H1 (cell line): ENCODE measurements at regions not wholly inside any gene's neighbourhood (a gene's known extent, or its start where the extent isn't known, plus 50 kb on each side); places are given as distances from the start of the nearest gene placed in this dataset.

Source experiments
- CTCF ChIA-PET: fragments of 300-600 bp; sonication (Branson Sonifier 250); formaldehyde crosslinking; loops from one replicate; lab custom pipeline; 2021; ENCODE audit not compliant: partially characterized antibody; lab: Charles Lee
- POLR2A ChIA-PET: fragments of 300-600 bp; sonication (Branson Sonifier 250); formaldehyde crosslinking; loops from one replicate; lab custom pipeline; 2021; ENCODE audit warnings: inconsistent platforms; ENCODE audit not compliant: partially characterized antibody; lab: Charles Lee
- DNase-seq, 2 experiments: peaks; one replicate each; pipeline versions ENCODE4 v3.0.0 to v3.0.0-alpha.2; 2010 to 2022; ENCODE audit warnings: low spot score in 2 of 2, low read depth in 1 of 2, mixed read lengths in 1 of 2
- FAIRE-seq: peaks from 2 replicates; lab custom pipeline; 2011; peaks lifted over from hg19 to GRCh38; lab: Jason Lieb, UNC
- H2AFZ ChIP-seq: 2 replicates; pipeline ENCODE4 v1.8.1; 2012; ENCODE audit warnings: low read length, inconsistent platforms
- H2AK5ac ChIP-seq: 2 replicates; pipeline ENCODE4 v1.6.1; 2013; ENCODE audit warnings: low read depth, low read length
- H2BK120ac ChIP-seq: replicated peaks from 2 replicates; pipeline ENCODE3; 2013; ENCODE audit warnings: low read depth, low read length, inconsistent platforms
- H2BK12ac ChIP-seq: 2 replicates; pipeline ENCODE4 v1.6.1; 2013; ENCODE audit warnings: low read depth, low read length
- H2BK15ac ChIP-seq: 2 replicates; pipeline ENCODE4 v1.6.1; 2013; ENCODE audit warnings: low read length
- H2BK20ac ChIP-seq: 2 replicates; pipeline ENCODE4 v1.6.1; 2013; ENCODE audit warnings: low read length
- H2BK5ac ChIP-seq: 2 replicates; pipeline ENCODE4 v1.6.1; 2013; ENCODE audit warnings: low read depth, low read length
- H3K14ac ChIP-seq: 2 replicates; pipeline ENCODE4 v1.6.1; 2013; ENCODE audit warnings: inconsistent platforms; ENCODE audit not compliant: insufficient read length
- H3K18ac ChIP-seq: 2 replicates; pipeline ENCODE4 v1.6.1; 2013; ENCODE audit warnings: low read length; ENCODE audit errors: extremely low read depth
- H3K23ac ChIP-seq: 2 replicates; pipeline ENCODE4 v1.6.1; 2013; ENCODE audit warnings: inconsistent platforms; ENCODE audit not compliant: insufficient read length
- H3K23me2 ChIP-seq: 2 replicates; pipeline ENCODE4 v1.6.1; 2013; ENCODE audit warnings: low read depth, low read length
- H3K27ac ChIP-seq: 2 replicates; pipeline ENCODE4 v1.6.1; 2011; ENCODE audit warnings: low read depth, low read length, inconsistent platforms
- H3K27me3 ChIP-seq, 4 experiments: replicated peaks in 1 of 4; 1 replicate in 1 of 4; 2 replicates in 3 of 4; pipeline versions ENCODE4 v1.6.1 to v1.8.1; 2011 to 2013; ENCODE audit warnings: low read length in 3 of 4, mild to moderate bottlenecking in 3 of 4, inconsistent platforms in 2 of 4, mixed read lengths in 2 of 4, moderate library complexity in 1 of 4; ENCODE audit not compliant: control insufficient read depth in 3 of 4, insufficient read depth in 3 of 4; ENCODE audit errors: extremely low read depth in 1 of 4
- H3K36me3 ChIP-seq, 4 experiments: 2 replicates each; pipeline versions ENCODE4 v1.6.1 to v1.8.1; 2011 to 2013; ENCODE audit warnings: mild to moderate bottlenecking in 4 of 4, low read length in 3 of 4, moderate library complexity in 2 of 4, control low read depth in 1 of 4, inconsistent platforms in 1 of 4; ENCODE audit not compliant: insufficient read depth in 4 of 4, control insufficient read depth in 2 of 4
- H3K4ac ChIP-seq: replicated peaks from 2 replicates; pipeline ENCODE3; 2013; ENCODE audit warnings: low read length, low read depth, mixed read lengths, inconsistent platforms; ENCODE audit not compliant: insufficient read length
- H3K4me1 ChIP-seq, 4 experiments: replicated peaks in 1 of 4; 1 replicate in 1 of 4; 2 replicates in 3 of 4; pipeline versions ENCODE4 v1.6.1 to v1.8.1; 2011 to 2013; ENCODE audit warnings: low read length in 3 of 4, inconsistent platforms in 2 of 4, mixed read lengths in 1 of 4; ENCODE audit not compliant: insufficient read depth in 4 of 4, control insufficient read depth in 3 of 4
- H3K4me2 ChIP-seq, 2 experiments: 2 replicates each; pipeline versions ENCODE4 v1.6.1 to v1.8.1; 2011 to 2013; ENCODE audit warnings: low read depth in 2 of 2, low read length in 2 of 2, control low read depth in 1 of 2, inconsistent platforms in 1 of 2, mild to moderate bottlenecking in 1 of 2; ENCODE audit not compliant: insufficient read depth in 1 of 2
- H3K4me3 ChIP-seq, 4 experiments: fragments of 200-600, 300-600 bp in 1 of 4; sonication (generic), shearing (Covaris generic), sonication (Bioruptor Twin) in 1 of 4; 2 replicates each; pipeline versions ENCODE4 v1.5.1 to v1.8.1; 2011 to 2016; ENCODE audit warnings: low read length in 4 of 4, low read depth in 3 of 4, control low read depth in 2 of 4, inconsistent platforms in 2 of 4, mild to moderate bottlenecking in 2 of 4, mixed read lengths in 1 of 4, moderate library complexity in 1 of 4; ENCODE audit not compliant: insufficient read depth in 2 of 4; ENCODE audit errors: extremely low read depth in 1 of 4
- H3K56ac ChIP-seq: replicated peaks from 2 replicates; pipeline ENCODE3; 2013; ENCODE audit warnings: low read depth, mild to moderate bottlenecking, mixed read lengths, low read length, inconsistent platforms; ENCODE audit not compliant: insufficient read length
- H3K79me1 ChIP-seq: 2 replicates; pipeline ENCODE4 v1.6.1; 2013; ENCODE audit warnings: low read depth, low read length, control low read depth
- H3K79me2 ChIP-seq, 2 experiments: 2 replicates each; pipeline versions ENCODE4 v1.6.1 to v1.8.1; 2012 to 2013; ENCODE audit warnings: low read length in 2 of 2, mild to moderate bottlenecking in 2 of 2, inconsistent platforms in 1 of 2; ENCODE audit not compliant: insufficient read depth in 2 of 2, control insufficient read depth in 1 of 2
- H3K9ac ChIP-seq, 4 experiments: replicated peaks in 1 of 4; 1 replicate in 1 of 4; 2 replicates in 3 of 4; pipeline versions ENCODE4 v1.6.1 to v1.8.1; 2011 to 2013; ENCODE audit warnings: low read depth in 3 of 4, low read length in 3 of 4, control low read depth in 2 of 4, mild to moderate bottlenecking in 2 of 4, moderate library complexity in 2 of 4, inconsistent platforms in 1 of 4; ENCODE audit errors: extremely low read depth in 1 of 4
- H3K9me3 ChIP-seq, 2 experiments: 2 replicates each; pipeline versions ENCODE4 v1.6.1 to v1.8.1; 2012 to 2013; ENCODE audit warnings: mild to moderate bottlenecking in 2 of 2, moderate library complexity in 2 of 2, control low read depth in 1 of 2, inconsistent platforms in 1 of 2, low read depth in 1 of 2, low read length in 1 of 2, mixed read lengths in 1 of 2; ENCODE audit not compliant: insufficient read depth in 2 of 2
- H4K20me1 ChIP-seq, 2 experiments: replicated peaks in 1 of 2; 2 replicates each; pipeline versions ENCODE3 to v1.8.1; 2011 to 2013; ENCODE audit warnings: inconsistent platforms in 2 of 2, low read length in 2 of 2, mild to moderate bottlenecking in 1 of 2; ENCODE audit not compliant: insufficient read depth in 2 of 2, control insufficient read depth in 1 of 2
- H4K5ac ChIP-seq: 2 replicates; pipeline ENCODE4 v1.6.1; 2013; ENCODE audit warnings: low read length, low read depth, mixed read lengths, inconsistent platforms; ENCODE audit not compliant: insufficient read length
- H4K8ac ChIP-seq: 2 replicates; pipeline ENCODE4 v1.8.0; 2013; ENCODE audit warnings: mild to moderate bottlenecking, moderate library complexity, low read length, inconsistent platforms; ENCODE audit not compliant: insufficient read depth; ENCODE audit errors: extremely low read depth
- H4K91ac ChIP-seq: replicated peaks from 2 replicates; pipeline ENCODE3; 2013; ENCODE audit warnings: low read length, mixed read lengths, inconsistent platforms; ENCODE audit not compliant: insufficient read length
- BACH1 ChIP-seq: IDR thresholded peaks from 2 replicates; pipeline ENCODE4 v1.6.1; 2012; ENCODE audit warnings: low read length, improper control_type of control experiment
- CTCF ChIP-seq, 3 experiments: IDR thresholded peaks; 1 replicate in 2 of 3; 2 replicates in 1 of 3; pipeline versions ENCODE4 v1.5.1 to v1.6.1; 2011; ENCODE audit warnings: low read length in 3 of 3, mild to moderate bottlenecking in 3 of 3, inconsistent platforms in 2 of 3, low read depth in 1 of 3, moderate library complexity in 1 of 3; ENCODE audit not compliant: insufficient read depth in 1 of 3; ENCODE audit errors: control extremely low read depth in 1 of 3
- JUND ChIP-seq: IDR thresholded peaks from 2 replicates; pipeline ENCODE4 v1.6.1; 2011; ENCODE audit warnings: mild to moderate bottlenecking, improper control_type of control experiment, low read length
- KDM5A ChIP-seq: fragments of 200-600 bp; IDR thresholded peaks from 2 replicates; pipeline ENCODE4 v1.7.1; 2012; ENCODE audit warnings: mild to moderate bottlenecking, low read length, inconsistent platforms, mixed read lengths
- RAD21 ChIP-seq, 2 experiments: IDR thresholded peaks in 1 of 2; conservative IDR thresholded peaks in 1 of 2; 2 replicates each; pipeline ENCODE4 v1.6.1; 2011; ENCODE audit warnings: low read depth in 2 of 2, low read length in 2 of 2, improper control_type of control experiment in 1 of 2, inconsistent platforms in 1 of 2, mild to moderate bottlenecking in 1 of 2, moderate library complexity in 1 of 2
- SIRT6 ChIP-seq: IDR thresholded peaks from one replicate; pipeline ENCODE4 v1.7.1; 2012; ENCODE audit warnings: low read length, inconsistent platforms
- SRF ChIP-seq: IDR thresholded peaks from 2 replicates; pipeline ENCODE4 v1.6.1; 2011; ENCODE audit warnings: mild to moderate bottlenecking, low read depth, low read length, moderate library complexity
- WGBS, 2 experiments: shearing (Covaris generic) in 1 of 2; methylation state at CpG; one replicate each; pipeline versions ENCODE4 v1.1.6 to v1.1.7; 2013 to 2015; ENCODE audit warnings: low lambda C conversion rate in 2 of 2, mixed read lengths in 2 of 2, inconsistent platforms in 1 of 2, low coverage in 1 of 2, missing lambda C conversion rate in 1 of 2; ENCODE audit not compliant: insufficient replicate concordance in 2 of 2, insufficient coverage in 1 of 2, insufficient read length in 1 of 2; ENCODE audit errors: extremely low coverage in 1 of 2, missing lambda C conversion rate in 1 of 2; 5-methylcytosine and 5-hydroxymethylcytosine counted together

GRCh38 chr2:8544786-8545694, 136.8 kb upstream of the ID2 start:
- Histone ChIP-seq H3K4me1 (no peaks in the 10 kb centered on the region; a peak in 1 of 7 replicates), H3K36me3 (no peaks in the 10 kb centered on the region), H3K79me1 (no peaks in the 10 kb centered on the region; the same call in 1 of the 2 replicates), H2AFZ (no peak overlapping the region), H4K5ac (no peak overlapping the region), H2BK12ac (no peak overlapping the region), H3K79me2 (no peaks in the 10 kb centered on the region), H3K18ac (no peak overlapping the region), H2AK5ac (no peak overlapping the region), H3K23ac (no peak overlapping the region), H3K23me2 (no peaks in the 10 kb centered on the region), H4K8ac (no peak overlapping the region), H2BK20ac (no peak overlapping the region), H2BK120ac (no peak overlapping the region), H3K4me3 (no peak overlapping the region), H3K4ac (no peak overlapping the region), H4K20me1 (no peaks in the 10 kb centered on the region), H2BK15ac (0 out of 2 replicates have a peak overlapping the region, but pooled peaks have one; percentile 46), H3K9ac (no peak overlapping the region), H3K9me3 (no peaks in the 10 kb centered on the region), H3K56ac (no peak overlapping the region), H3K14ac (no peak overlapping the region), H4K91ac (no peak overlapping the region), H3K4me2 (no peak overlapping the region), H3K27me3 (no peaks in the 10 kb centered on the region), H3K27ac (no peak overlapping the region), H2BK5ac (no peak overlapping the region)
- POLR2A ChIA-PET: interaction anchor here (0.6 kb wide), 1 partner anchor 546 kb away, joined by 8 read pairs; no protein-coding TSS in a partner anchor
- 92% methylated on average over 25 of the region's 27 CpGs; no CpG with 5 or more reads in 1 of the 2 experiments for WGBS, 2 experiments
- FAIRE-seq (no peak), DNase-seq (no peak)
- no peak for TF ChIP-seq BACH1
- no peak for TF ChIP-seq SIRT6
- TF ChIP-seq KDM5A: no peak
- no peak for TF ChIP-seq SRF
- peak; percentile 58 to 74 for TF ChIP-seq RAD21 (IDR thresholded peaks at IDR 0.05 in 1 of 2, conservative IDR thresholded peaks at IDR 0.05 in 1 of 2; ENCODE audit: low read depth in 2 of 2, low read length in 2 of 2)
- peak; percentile 47 to 59 (median 56) for TF ChIP-seq CTCF (IDR thresholded peaks at IDR 0.05; ENCODE audit: control extremely low read depth in 1 of 3, insufficient read depth in 1 of 3, low read depth in 1 of 3, low read length in 3 of 3)
- 0 out of 2 replicates have a peak, but pooled peaks have one; percentile 37 for TF ChIP-seq JUND
- CTCF ChIA-PET: interaction anchor here (0.6 to 2.9 kb wide), 7 partner anchors 13 to 229 kb away, joined by 3 to 9 read pairs (median 3); no protein-coding TSS in a partner anchor
